IPS-NIHi11 (cell line): ENCODE measurements at regions not wholly inside any gene's neighbourhood (a gene's known extent, or its start where the extent isn't known, plus 50 kb on each side); places are given as distances from the start of the nearest gene placed in this dataset.

ENCODE experiments used
- DNase-seq: peaks from one replicate; pipeline ENCODE4 v3.0.0; 2012; ENCODE audit warnings: mixed read lengths, low spot score

DNA sequence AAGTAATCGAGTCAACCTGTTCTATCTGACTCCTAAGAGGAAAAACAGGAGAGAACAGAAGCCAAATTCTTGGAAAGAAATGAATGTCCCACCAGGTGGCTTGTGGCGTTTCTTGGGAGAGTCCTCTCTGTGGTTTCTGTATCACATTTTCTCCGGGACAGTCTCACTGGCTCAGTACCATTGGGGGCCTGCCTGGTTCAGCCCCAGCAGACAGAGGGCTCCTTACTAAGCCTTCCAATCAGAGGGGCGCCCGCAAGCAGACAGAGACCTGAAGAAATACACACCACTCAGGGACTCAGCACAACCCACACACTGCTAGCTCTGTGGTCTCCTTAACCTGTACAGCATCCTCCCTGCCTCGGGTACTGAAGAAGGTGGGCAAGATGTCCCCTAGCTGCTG lies 302.1 kb downstream of the TLE3 start:
- no peak for DNase-seq

- DNase-seq, result no peak
These were observed 300.6 kb downstream of the TLE3 start for GRCh38 chr15:69797051-69797595.

DNA sequence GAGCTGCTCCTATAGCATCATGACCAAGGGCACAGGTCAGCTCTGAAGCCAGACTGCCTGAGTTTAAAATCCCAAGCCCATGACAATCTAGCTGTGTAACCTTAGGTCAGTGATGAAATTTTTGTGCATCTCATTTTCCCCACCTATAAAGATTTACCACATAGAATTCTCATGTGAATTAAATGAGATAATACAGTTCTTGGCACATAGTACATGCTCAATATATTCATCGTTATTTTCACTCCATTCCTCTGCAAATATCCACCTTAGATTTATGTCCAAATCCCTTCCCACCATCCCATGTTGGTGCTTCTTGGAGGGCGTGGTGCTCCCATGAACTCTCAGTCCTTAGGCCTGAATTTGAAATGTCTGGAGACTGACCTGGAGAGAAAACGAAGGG lies 300.1 kb downstream of the TLE3 start:
- no peak for DNase-seq

DNA sequence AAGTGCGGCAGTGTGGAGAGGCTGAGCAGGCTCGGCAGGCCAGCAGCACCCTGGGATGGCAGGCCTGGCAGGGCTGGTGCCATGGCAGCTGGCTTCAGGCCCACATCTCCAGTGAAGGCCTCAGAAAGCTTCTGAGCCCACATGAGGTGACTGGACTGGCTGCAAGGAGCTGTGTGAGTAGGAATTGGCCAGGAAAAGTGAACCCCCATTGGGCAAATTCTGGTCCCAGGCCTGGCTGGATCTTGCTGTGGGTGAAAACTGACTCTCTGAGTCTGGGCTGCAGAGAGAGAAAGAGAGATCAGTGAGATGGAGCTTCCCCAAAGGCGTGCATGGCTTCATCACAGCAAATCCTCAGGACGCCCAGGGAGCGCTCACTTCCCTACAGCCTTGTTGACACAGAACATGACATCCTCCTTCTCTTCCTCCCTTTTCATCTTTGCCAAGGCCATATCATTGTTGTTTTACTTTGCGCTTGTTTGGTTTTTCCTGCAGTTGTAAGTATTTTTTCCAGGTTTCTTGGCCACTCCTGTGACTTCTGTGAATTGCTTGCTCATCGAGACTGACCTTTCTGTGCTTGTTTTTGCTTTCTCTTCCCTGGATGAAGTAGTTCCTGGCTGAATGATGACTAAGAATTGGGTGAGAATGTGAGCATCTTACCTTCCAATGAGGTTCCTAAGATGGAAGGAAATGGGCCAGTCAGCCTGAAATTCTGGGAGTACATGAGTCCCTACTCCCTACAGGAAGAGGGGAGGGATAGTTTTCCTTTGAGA lies 299.1 kb downstream of the TLE3 start:
- DNase-seq, result no peak

DNA sequence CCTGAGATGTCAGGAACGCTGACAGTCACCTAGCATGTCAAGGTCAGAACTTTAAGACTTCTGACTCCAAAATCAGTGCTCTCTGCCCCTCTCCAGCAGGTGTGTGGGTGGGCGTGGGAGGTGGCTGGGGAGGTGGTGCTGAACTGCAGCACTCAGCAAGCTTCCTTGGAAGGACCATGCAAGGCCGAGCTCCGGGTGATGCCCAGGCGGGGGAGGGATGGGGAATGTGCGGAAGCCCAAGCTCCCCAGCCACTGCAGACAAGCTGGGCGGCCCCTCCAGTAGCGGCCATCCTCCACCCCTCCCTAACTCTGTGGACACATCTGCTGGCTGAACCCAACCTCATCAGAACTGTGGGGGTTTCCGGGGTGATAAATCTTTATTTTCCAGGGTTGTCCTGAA lies 296.6 kb downstream of the TLE3 start:
- no peak for DNase-seq

- no peak for DNase-seq
These were observed 295.3 kb downstream of the TLE3 start for GRCh38 chr15:69802432-69802831.

DNA sequence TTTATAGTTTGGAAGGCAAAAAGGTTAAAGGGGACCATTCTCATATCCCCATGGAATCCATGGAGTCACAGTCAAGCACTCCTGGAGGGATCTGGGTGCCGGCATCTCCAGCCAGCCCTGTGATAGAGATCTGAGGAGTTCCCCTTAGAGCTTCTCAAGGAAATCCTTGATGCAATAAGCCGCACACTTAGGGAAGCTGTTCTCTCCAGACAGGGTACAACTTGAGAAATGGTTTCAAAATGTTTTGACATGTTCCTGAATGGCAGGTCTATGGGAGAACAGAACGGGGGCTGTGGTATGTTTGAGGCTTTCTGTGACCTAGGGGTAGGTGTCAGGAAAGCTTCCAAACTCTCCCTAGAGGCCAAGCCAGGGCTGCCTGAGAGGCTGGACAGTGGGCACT lies 292.9 kb downstream of the TLE3 start:
- DNase-seq, result no peak

DNA sequence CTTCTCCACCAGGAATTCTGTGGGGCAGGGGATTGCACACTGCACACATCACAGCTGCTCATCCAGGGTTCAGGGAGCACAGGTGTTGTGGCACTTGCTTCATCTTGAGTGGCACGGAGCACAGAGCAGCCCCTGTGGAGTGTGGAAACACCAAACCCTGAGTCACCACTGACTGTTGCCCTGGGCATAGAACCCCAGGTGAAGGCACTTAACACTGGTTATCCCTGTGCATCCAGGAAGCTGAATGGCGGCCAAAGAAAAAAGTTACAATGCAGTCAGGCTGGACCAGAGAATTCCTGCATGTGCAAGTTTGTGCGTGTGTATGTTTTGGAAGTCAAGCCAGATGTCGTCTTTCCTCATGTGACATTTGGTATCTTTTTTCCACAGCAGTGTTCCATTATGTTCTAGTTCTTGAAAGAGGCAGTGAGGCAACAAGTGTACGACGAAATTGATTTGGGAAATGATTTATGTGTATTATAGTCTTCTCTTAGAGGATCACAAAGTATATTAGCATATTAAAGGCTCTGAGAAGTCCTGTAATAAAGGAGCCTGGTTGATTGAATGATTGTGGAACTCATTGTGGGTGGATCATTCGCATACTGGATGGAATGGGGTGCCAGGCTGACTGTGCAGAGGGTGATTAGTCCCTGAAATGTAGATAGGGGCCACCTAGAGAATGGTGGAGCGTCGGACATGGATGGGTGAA lies 292.3 kb downstream of the TLE3 start:
- DNase-seq, result no peak

- no peak for DNase-seq
These were observed 291.3 kb downstream of the TLE3 start for GRCh38 chr15:69806287-69806915.

- no peak for DNase-seq
These were observed 290.0 kb downstream of the TLE3 start for GRCh38 chr15:69807721-69808120.

DNA sequence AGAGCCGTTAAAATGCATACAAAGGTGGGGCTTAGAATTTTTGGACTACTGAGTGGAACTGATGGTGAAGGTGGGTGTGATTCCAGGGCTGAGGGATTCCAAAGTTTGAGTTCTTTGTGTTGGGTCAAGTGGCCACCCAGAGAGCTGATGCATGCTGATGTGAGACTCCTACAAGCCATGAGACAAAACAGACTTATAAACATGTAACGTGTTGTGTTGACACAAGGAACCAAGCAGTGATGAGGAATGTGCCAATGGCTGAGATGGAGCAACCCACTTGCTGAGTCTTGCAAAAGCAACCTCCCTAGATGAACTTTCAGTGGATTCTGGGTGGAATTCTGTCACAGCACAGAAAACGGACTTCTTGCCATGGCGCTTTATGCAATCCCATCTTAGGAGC lies 289.0 kb downstream of the TLE3 start:
- DNase-seq, result no peak

DNA sequence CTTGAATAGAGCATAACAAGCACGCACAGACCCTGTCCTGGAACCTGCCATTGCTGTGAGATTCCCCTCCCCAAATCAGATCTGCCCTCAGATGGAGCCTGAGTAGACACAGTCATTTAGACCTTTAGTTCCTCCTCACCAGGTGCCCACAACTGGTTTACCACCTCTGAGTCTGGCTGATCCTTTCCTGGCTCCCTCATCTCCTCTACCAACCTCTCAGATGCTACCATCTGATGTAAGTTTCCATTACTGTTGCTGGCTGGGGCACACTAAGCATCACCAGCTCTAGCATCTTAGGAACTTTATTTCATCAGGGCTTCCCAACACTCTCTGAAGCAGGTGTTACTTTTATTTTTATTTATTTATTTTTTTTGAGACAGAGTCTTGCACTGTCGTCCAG lies 288.3 kb downstream of the TLE3 start:
- DNase-seq, result no peak

GRCh38 chr15:69810431-69811354 lies 287.0 kb downstream of the TLE3 start:
- no peak for DNase-seq

DNA sequence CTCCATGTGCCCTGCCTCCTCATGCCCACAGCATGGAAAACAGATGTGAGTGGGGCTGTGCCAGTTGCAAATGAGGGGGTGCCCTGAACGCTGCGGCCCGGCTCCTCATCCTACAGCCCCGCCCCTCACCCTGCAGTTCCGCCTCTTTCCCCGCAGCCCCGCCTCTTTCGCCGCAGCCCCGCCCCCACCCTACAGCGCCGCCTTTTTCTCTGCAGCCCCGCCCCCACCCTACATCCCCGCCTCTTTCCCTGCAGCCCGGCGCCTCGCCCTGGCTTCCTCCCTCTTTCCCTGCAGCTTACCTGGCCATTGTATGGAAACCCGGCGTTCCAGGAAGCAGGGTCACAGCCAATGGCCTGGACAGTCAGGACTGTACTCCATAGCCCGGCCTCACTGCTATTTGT lies 284.9 kb downstream of the TLE3 start:
- DNase-seq, result peak; percentile 85

GRCh38 chr15:69813881-69814280 lies 283.8 kb downstream of the TLE3 start:
- DNase-seq, result no peak

DNA sequence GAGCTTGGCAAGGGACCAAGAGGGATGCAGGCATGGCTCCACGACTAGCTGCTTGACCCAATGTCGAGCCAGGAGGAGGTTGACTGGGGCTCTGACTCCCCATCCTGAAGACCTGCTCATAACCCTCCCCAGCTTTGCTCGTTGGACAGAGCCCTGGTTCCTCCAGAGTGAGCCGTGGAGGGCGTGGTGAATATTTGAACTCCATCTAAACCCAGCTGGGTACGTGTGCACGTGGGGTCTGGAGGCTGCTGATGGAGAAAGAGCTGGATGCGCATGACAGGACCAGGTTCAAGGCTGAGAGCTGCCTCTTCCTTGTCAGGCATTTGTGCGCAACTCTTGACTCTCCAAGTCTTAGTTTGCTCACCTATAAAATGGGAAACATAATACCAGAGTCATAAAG lies 282.8 kb downstream of the TLE3 start:
- no peak for DNase-seq

DNA sequence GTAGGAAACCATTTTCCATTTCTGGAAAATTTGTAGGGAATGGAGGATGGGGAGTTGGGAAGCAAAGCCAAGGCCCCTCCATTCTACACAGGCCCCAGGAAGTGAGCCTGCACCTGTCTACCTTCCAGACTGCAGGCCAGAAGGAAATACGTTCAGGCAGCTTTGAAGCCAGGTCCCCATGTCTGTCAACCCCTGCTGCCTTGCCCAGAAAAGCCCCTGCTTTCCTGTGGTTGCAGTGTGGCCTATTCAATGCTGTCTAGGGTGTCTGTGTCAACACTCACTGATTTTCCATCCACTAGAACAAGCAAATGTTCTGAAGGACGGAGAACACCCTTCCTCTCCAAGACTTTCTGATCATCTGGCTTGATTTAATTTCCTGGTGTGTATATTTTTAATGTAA lies 281.9 kb downstream of the TLE3 start:
- DNase-seq, result no peak

DNA sequence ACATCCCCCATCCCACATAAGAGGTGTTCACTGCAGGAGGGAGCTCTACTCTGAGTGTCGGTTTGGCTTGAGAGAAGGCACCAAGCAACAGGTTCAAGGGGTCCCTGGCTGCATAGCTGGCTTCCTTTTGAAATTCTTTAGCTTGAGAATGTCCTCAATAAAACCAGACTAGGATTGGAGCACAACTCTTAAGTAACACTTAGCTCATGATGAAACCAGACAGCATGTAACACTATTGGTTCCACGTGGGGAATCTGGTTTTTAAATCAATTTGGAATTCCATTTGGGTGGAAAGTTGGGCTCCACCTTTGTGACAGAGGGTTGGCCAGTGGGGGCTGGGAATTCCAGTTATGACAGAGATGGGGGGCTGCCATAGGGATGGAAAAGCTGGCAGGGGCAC lies 281.2 kb downstream of the TLE3 start:
- DNase-seq, result no peak

DNA sequence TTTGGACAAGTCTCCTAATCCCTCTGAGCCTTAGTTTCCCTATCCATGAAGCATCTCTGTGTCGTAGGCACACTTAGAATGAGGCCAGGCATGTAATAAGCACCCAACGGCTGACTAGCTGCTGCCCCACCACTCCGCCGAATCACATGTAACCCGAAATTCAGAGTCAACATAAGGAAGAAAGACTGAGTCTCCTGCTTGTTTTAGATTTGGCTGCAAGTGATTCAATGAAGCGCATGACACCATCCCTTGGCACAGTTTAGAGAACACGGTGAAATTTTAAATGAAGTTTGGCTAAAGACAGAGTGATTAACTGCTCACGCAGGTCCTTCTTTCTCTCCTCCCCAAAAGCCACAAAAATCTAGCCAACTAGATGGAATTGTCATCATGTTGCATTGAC lies 279.2 kb downstream of the TLE3 start:
- DNase-seq, result no peak

- no peak for DNase-seq
These were observed 278.3 kb downstream of the TLE3 start for GRCh38 chr15:69819371-69819770.

GRCh38 chr15:69820819-69821218 lies 276.9 kb downstream of the TLE3 start:
- DNase-seq, result peak; percentile 83
